ENCODE measurements at regions not wholly inside any gene's neighbourhood (a gene's known extent, or its start where the extent isn't known, plus 50 kb on each side); places are given as distances from the start of the nearest gene placed in this dataset.
"Not testable (repeated sequence)": the region's sequence is repeated elsewhere in the genome, so short reads cannot be mapped to it uniquely, and the experiment has no call there.

GRCh38 chr1:195898373-195898772 is 709.9 kb downstream of the KCNT2 start:
- Histone ChIP-seq H3K4me1 (ENCODE audit: insufficient read depth, low read length) (no peaks in the 10 kb centered on the region), H3K4me3 (ENCODE audit: low read length) (no peak overlapping the region), H3K9me3 (ENCODE audit: low read depth, low read length) (no peaks in the 10 kb centered on the region), H3K27me3 (ENCODE audit: insufficient read depth, low read length) (no peaks in the 10 kb centered on the region)

GRCh38 chr1:195897076-195897475 is 711.2 kb downstream of the KCNT2 start:
- H3K9me3 ChIP-seq (ENCODE audit: low read depth, low read length) = no peaks in the 10 kb centered on the region
- no peaks in the 10 kb centered on the region for H3K27me3 ChIP-seq (ENCODE audit: insufficient read depth, low read length)
- H3K4me1 ChIP-seq (ENCODE audit: insufficient read depth, low read length) = no peaks in the 10 kb centered on the region
- H3K4me3 ChIP-seq (ENCODE audit: low read length) = no peak overlapping the region

- Histone ChIP-seq H3K27me3 (ENCODE audit: insufficient read depth, low read length) (no peaks in the 10 kb centered on the region), H3K4me3 (ENCODE audit: low read length) (no peak overlapping the region), H3K4me1 (ENCODE audit: insufficient read depth, low read length) (no peaks in the 10 kb centered on the region), H3K9me3 (ENCODE audit: low read depth, low read length) (no peaks in the 10 kb centered on the region)
Measured at GRCh38 chr1:195894411-195894810, 713.8 kb downstream of the KCNT2 start.

- Histone ChIP-seq H3K4me1 (ENCODE audit: insufficient read depth, low read length) (no peaks in the 10 kb centered on the region), H3K27me3 (ENCODE audit: insufficient read depth, low read length) (no peaks in the 10 kb centered on the region), H3K9me3 (ENCODE audit: low read depth, low read length) (no peaks in the 10 kb centered on the region), H3K4me3 (ENCODE audit: low read length) (no peak overlapping the region)
Measured at GRCh38 chr1:195886000-195886399, 722.2 kb downstream of the KCNT2 start.

GRCh38 chr1:195878478-195878877 is 729.8 kb downstream of the KCNT2 start:
- no peak overlapping the region for H3K4me3 ChIP-seq (ENCODE audit: low read length)
- H3K4me1 ChIP-seq (ENCODE audit: insufficient read depth, low read length) = no peaks in the 10 kb centered on the region
- H3K27me3 ChIP-seq (ENCODE audit: insufficient read depth, low read length) = no peaks in the 10 kb centered on the region
- no peaks in the 10 kb centered on the region for H3K9me3 ChIP-seq (ENCODE audit: low read depth, low read length)

GRCh38 chr1:195876792-195877191 is 731.4 kb downstream of the KCNT2 start:
- Histone ChIP-seq H3K27me3 (ENCODE audit: insufficient read depth, low read length) (no peaks in the 10 kb centered on the region), H3K9me3 (ENCODE audit: low read depth, low read length) (no peaks in the 10 kb centered on the region), H3K4me1 (ENCODE audit: insufficient read depth, low read length) (no peaks in the 10 kb centered on the region), H3K4me3 (ENCODE audit: low read length) (no peak overlapping the region)

GRCh38 chr1:195872376-195872775 is 735.9 kb downstream of the KCNT2 start:
- H3K4me3 ChIP-seq (ENCODE audit: low read length) = no peak overlapping the region
- H3K4me1 ChIP-seq (ENCODE audit: insufficient read depth, low read length) = no peaks in the 10 kb centered on the region
- no peaks in the 10 kb centered on the region for H3K9me3 ChIP-seq (ENCODE audit: low read depth, low read length)
- no peaks in the 10 kb centered on the region for H3K27me3 ChIP-seq (ENCODE audit: insufficient read depth, low read length)

GRCh38 chr1:195867638-195868037 is 740.6 kb downstream of the KCNT2 start:
- no peak overlapping the region for H3K4me3 ChIP-seq (ENCODE audit: low read length)
- H3K9me3 ChIP-seq (ENCODE audit: low read depth, low read length) = no peaks in the 10 kb centered on the region
- H3K27me3 ChIP-seq (ENCODE audit: insufficient read depth, low read length) = no peaks in the 10 kb centered on the region
- H3K4me1 ChIP-seq (ENCODE audit: insufficient read depth, low read length) = no peaks in the 10 kb centered on the region

- Histone ChIP-seq H3K4me1 (ENCODE audit: insufficient read depth, low read length) (no peaks in the 10 kb centered on the region), H3K4me3 (ENCODE audit: low read length) (no peak overlapping the region), H3K27me3 (ENCODE audit: insufficient read depth, low read length) (no peaks in the 10 kb centered on the region), H3K9me3 (ENCODE audit: low read depth, low read length) (no peaks in the 10 kb centered on the region)
Measured at GRCh38 chr1:195866781-195867222, 741.4 kb downstream of the KCNT2 start.

GRCh38 chr1:195866091-195866780 is 742.0 kb downstream of the KCNT2 start:
- Histone ChIP-seq H3K27me3 (ENCODE audit: insufficient read depth, low read length) (no peaks in the 10 kb centered on the region), H3K9me3 (ENCODE audit: low read depth, low read length) (no peaks in the 10 kb centered on the region), H3K4me1 (ENCODE audit: insufficient read depth, low read length) (no peaks in the 10 kb centered on the region), H3K4me3 (ENCODE audit: low read length) (no peak overlapping the region)

GRCh38 chr1:195851804-195852203 is 756.4 kb downstream of the KCNT2 start:
- no peaks in the 10 kb centered on the region for H3K4me1 ChIP-seq (ENCODE audit: insufficient read depth, low read length)
- no peaks in the 10 kb centered on the region for H3K9me3 ChIP-seq (ENCODE audit: low read depth, low read length)
- no peaks in the 10 kb centered on the region for H3K27me3 ChIP-seq (ENCODE audit: insufficient read depth, low read length)
- H3K4me3 ChIP-seq (ENCODE audit: low read length) = no peak overlapping the region

GRCh38 chr1:195851016-195851601 is 757.1 kb downstream of the KCNT2 start:
- Histone ChIP-seq H3K27me3 (ENCODE audit: insufficient read depth, low read length) (no peaks in the 10 kb centered on the region), H3K4me3 (ENCODE audit: low read length) (no peak overlapping the region), H3K9me3 (ENCODE audit: low read depth, low read length) (no peaks in the 10 kb centered on the region), H3K4me1 (ENCODE audit: insufficient read depth, low read length) (no peaks in the 10 kb centered on the region)

GRCh38 chr1:195849180-195849579 is 759.1 kb downstream of the KCNT2 start:
- Histone ChIP-seq H3K4me3 (ENCODE audit: low read length) (no peak overlapping the region), H3K9me3 (ENCODE audit: low read depth, low read length) (no peaks in the 10 kb centered on the region), H3K27me3 (ENCODE audit: insufficient read depth, low read length) (no peaks in the 10 kb centered on the region), H3K4me1 (ENCODE audit: insufficient read depth, low read length) (no peaks in the 10 kb centered on the region)

- H3K4me1 ChIP-seq (ENCODE audit: insufficient read depth, low read length); H3K4me3 ChIP-seq (ENCODE audit: low read length); H3K9me3 ChIP-seq (ENCODE audit: low read depth, low read length); H3K27me3 ChIP-seq (ENCODE audit: insufficient read depth, low read length): not testable (repeated sequence)
Measured at GRCh38 chr1:195847957-195848875, 760.0 kb downstream of the KCNT2 start.

- Histone ChIP-seq H3K27me3 (ENCODE audit: insufficient read depth, low read length) (no peaks in the 10 kb centered on the region), H3K9me3 (ENCODE audit: low read depth, low read length) (no peaks in the 10 kb centered on the region), H3K4me3 (ENCODE audit: low read length) (no peak overlapping the region), H3K4me1 (ENCODE audit: insufficient read depth, low read length) (no peaks in the 10 kb centered on the region)
Measured at GRCh38 chr1:195831789-195832188, 776.5 kb downstream of the KCNT2 start.

Data from mononuclear cell (primary cell).